NCI-H460 (cell line): ENCODE measurements at regions not wholly inside any gene's neighbourhood (a gene's known extent, or its start where the extent isn't known, plus 50 kb on each side); places are given as distances from the start of the nearest gene placed in this dataset.

Source experiments
- DNase-seq: peaks from one replicate; pipeline ENCODE4 v3.0.0-alpha.2; 2016; ENCODE audit warnings: low read depth; ENCODE audit errors: extremely low read depth

GRCh38 chr13:62292714-62293480 is 877.2 kb upstream of the PCDH20 start:
- DNase-seq = peak; percentile 1

GRCh38 chr13:62290542-62290941 is 874.9 kb upstream of the PCDH20 start:
- DNase-seq = no peak

- DNase-seq = no peak
These were observed 872.1 kb upstream of the PCDH20 start for GRCh38 chr13:62287764-62288163.

GRCh38 chr13:62280590-62280989 is 864.9 kb upstream of the PCDH20 start:
- no peak for DNase-seq

GRCh38 chr13:62278271-62278670 is 862.6 kb upstream of the PCDH20 start:
- DNase-seq = no peak

GRCh38 chr13:62251734-62252133 is 836.1 kb upstream of the PCDH20 start:
- DNase-seq = no peak

GRCh38 chr13:62250501-62251201 is 835.0 kb upstream of the PCDH20 start:
- no peak for DNase-seq

- no peak for DNase-seq
These were observed 830.9 kb upstream of the PCDH20 start for GRCh38 chr13:62246581-62246980.

GRCh38 chr13:62243106-62243505 is 827.5 kb upstream of the PCDH20 start:
- DNase-seq = no peak

GRCh38 chr13:62234780-62235440 is 819.3 kb upstream of the PCDH20 start:
- no peak for DNase-seq

GRCh38 chr13:62210951-62211350 is 795.3 kb upstream of the PCDH20 start:
- DNase-seq = no peak

GRCh38 chr13:62209529-62209928 is 793.9 kb upstream of the PCDH20 start:
- no peak for DNase-seq

GRCh38 chr13:62207388-62207787 is 791.7 kb upstream of the PCDH20 start:
- no peak for DNase-seq

- DNase-seq = no peak
These were observed 790.5 kb upstream of the PCDH20 start for GRCh38 chr13:62206165-62206564.

- DNase-seq = no peak
These were observed 789.6 kb upstream of the PCDH20 start for GRCh38 chr13:62205273-62205672.

GRCh38 chr13:62194371-62194770 is 778.7 kb upstream of the PCDH20 start:
- DNase-seq = no peak

- no peak for DNase-seq
These were observed 778.3 kb upstream of the PCDH20 start for GRCh38 chr13:62193919-62194318.

- DNase-seq = no peak
These were observed 770.1 kb upstream of the PCDH20 start for GRCh38 chr13:62185631-62186255.

- DNase-seq = no peak
These were observed 760.4 kb upstream of the PCDH20 start for GRCh38 chr13:62176051-62176450.

GRCh38 chr13:62173958-62174357 is 758.3 kb upstream of the PCDH20 start:
- DNase-seq = no peak

GRCh38 chr13:62171697-62172096 is 756.0 kb upstream of the PCDH20 start:
- no peak for DNase-seq
